ENCODE measurements at regions not wholly inside any gene's neighbourhood (a gene's known extent, or its start where the extent isn't known, plus 50 kb on each side); places are given as distances from the start of the nearest gene placed in this dataset.

GRCh38 chr6:6973721-6974120, 134.0 kb upstream of the RREB1 start:
- TF ChIP-seq POLR2A (IDR thresholded peaks at IDR 0.05) (no peak), CTCF (IDR thresholded peaks at IDR 0.05) (no peak)
